Stimulated activated memory B cell treated with anti-CD40 and anti-IgM and Interleukin-4, amounts not matched to agents 10 μg/mL and 1 μg/mL and 100 μg/mL, for 72 hours (primary cell): ENCODE measurements at regions not wholly inside any gene's neighbourhood (a gene's known extent, or its start where the extent isn't known, plus 50 kb on each side); places are given as distances from the start of the nearest gene placed in this dataset.

Source experiments
- ATAC-seq: fragments of 150-1000 bp; cut with Tn5 transposase; 2 replicates; pipeline ENCODE4 v1.10.0; 2021
- H3K27ac Mint-ChIP-seq: one replicate; pipeline ENCODE4 v1.8.0; 2022; ENCODE audit warnings: mild to moderate bottlenecking, mixed read lengths
- H3K27me3 Mint-ChIP-seq: one replicate; pipeline ENCODE4 v1.8.0; 2022; ENCODE audit warnings: mixed read lengths
- H3K36me3 Mint-ChIP-seq: one replicate; pipeline ENCODE4 v1.8.0; 2022; ENCODE audit warnings: mixed read lengths
- H3K4me1 Mint-ChIP-seq: one replicate; pipeline ENCODE4 v1.8.0; 2022; ENCODE audit warnings: mixed read lengths
- H3K4me3 Mint-ChIP-seq: one replicate; pipeline ENCODE4 v1.8.0; 2022; ENCODE audit warnings: mild to moderate bottlenecking, moderate library complexity, mixed read lengths
- H3K9me3 Mint-ChIP-seq: one replicate; pipeline ENCODE4 v1.8.0; 2022; ENCODE audit warnings: mixed read lengths

DNA sequence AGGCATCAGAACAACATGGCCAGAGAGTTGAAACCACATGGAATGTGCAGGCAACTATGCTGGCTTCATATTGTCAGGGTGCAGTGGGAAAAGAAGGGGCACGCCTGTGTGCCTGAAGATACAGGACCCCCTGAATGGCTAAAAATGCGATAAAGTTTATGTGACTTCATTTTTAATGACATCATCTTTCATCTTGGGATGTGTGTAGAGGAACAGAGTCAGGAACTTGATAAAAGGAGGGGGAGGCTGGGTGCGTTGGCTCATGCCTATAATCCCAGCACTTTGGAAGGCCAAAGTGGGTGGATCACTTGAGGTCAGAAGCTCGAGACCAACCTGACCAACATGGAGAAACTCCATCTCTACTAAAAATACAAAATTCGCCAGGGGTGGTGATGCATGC lies 872.6 kb downstream of the TDRD15 start:
- H3K36me3 Mint-ChIP-seq, result no peaks in the 10 kb centered on the region
- H3K27me3 Mint-ChIP-seq, result no peaks in the 10 kb centered on the region
- H3K27ac Mint-ChIP-seq, result no peak overlapping the region
- no peak for ATAC-seq
- peaks cover 10% of the 10 kb centered on the region for H3K9me3 Mint-ChIP-seq
- no peak overlapping the region for H3K4me3 Mint-ChIP-seq
- no peaks in the 10 kb centered on the region for H3K4me1 Mint-ChIP-seq

- H3K27me3 Mint-ChIP-seq, result no peaks in the 10 kb centered on the region
- ATAC-seq, result no peak
- no peak overlapping the region for H3K4me3 Mint-ChIP-seq
- H3K36me3 Mint-ChIP-seq, result no peaks in the 10 kb centered on the region
- H3K27ac Mint-ChIP-seq, result no peak overlapping the region
- H3K4me1 Mint-ChIP-seq, result no peaks in the 10 kb centered on the region
- H3K9me3 Mint-ChIP-seq, result no peaks in the 10 kb centered on the region
Measured at GRCh38 chr2:21999522-21999921, 875.8 kb downstream of the TDRD15 start.

GRCh38 chr2:22002066-22002465 lies 878.3 kb downstream of the TDRD15 start:
- Mint-ChIP-seq H3K36me3 (no peaks in the 10 kb centered on the region), H3K27me3 (no peaks in the 10 kb centered on the region), H3K4me1 (no peaks in the 10 kb centered on the region), H3K27ac (no peak overlapping the region), H3K4me3 (no peak overlapping the region), H3K9me3 (no peaks in the 10 kb centered on the region)
- no peak for ATAC-seq

- H3K27me3 Mint-ChIP-seq, result no peaks in the 10 kb centered on the region
- ATAC-seq, result no peak
- no peak overlapping the region for H3K27ac Mint-ChIP-seq
- H3K4me1 Mint-ChIP-seq, result no peaks in the 10 kb centered on the region
- no peak overlapping the region for H3K4me3 Mint-ChIP-seq
- H3K36me3 Mint-ChIP-seq, result no peaks in the 10 kb centered on the region
- no peaks in the 10 kb centered on the region for H3K9me3 Mint-ChIP-seq
Measured at GRCh38 chr2:22003270-22003669, 879.5 kb downstream of the TDRD15 start.

GRCh38 chr2:22011048-22011447 lies 887.3 kb downstream of the TDRD15 start:
- Mint-ChIP-seq H3K27me3 (no peaks in the 10 kb centered on the region), H3K36me3 (no peaks in the 10 kb centered on the region), H3K27ac (no peak overlapping the region), H3K4me3 (no peak overlapping the region), H3K4me1 (no peaks in the 10 kb centered on the region), H3K9me3 (no peaks in the 10 kb centered on the region)
- no peak for ATAC-seq

GRCh38 chr2:22020091-22020742 lies 896.4 kb downstream of the TDRD15 start:
- no peak overlapping the region for H3K27ac Mint-ChIP-seq
- peaks cover 2% of the 10 kb centered on the region for H3K9me3 Mint-ChIP-seq
- no peaks in the 10 kb centered on the region for H3K4me1 Mint-ChIP-seq
- H3K4me3 Mint-ChIP-seq, result no peak overlapping the region
- H3K36me3 Mint-ChIP-seq, result no peaks in the 10 kb centered on the region
- no peaks in the 10 kb centered on the region for H3K27me3 Mint-ChIP-seq
- no peak for ATAC-seq

GRCh38 chr2:22027345-22028005 lies 903.7 kb downstream of the TDRD15 start:
- ATAC-seq, result no peak
- peaks cover 2% of the 10 kb centered on the region for H3K9me3 Mint-ChIP-seq

DNA sequence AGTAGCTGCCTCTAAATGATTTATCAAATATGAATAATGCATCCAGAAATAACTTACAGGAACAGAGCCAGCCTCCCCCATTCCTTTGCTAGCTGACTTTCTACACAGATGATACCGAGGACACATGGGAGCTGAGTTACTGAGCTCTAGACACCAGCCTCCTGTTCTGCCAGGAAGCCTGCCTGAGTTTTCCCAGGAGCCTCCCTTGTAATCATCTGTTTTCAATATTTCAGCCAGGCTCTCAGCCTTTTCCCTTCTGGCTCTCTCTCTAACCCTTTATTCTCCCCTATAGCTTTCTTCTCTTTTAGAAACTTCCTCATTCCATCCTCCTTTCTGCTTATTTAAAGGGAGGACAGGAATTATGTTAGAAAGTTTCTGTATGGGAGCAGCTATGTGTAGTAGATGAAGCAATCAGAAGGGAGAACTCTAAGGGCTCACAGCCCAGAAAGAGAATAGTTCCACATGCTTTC lies 911.6 kb downstream of the TDRD15 start:
- Mint-ChIP-seq H3K4me1 (no peaks in the 10 kb centered on the region), H3K36me3 (no peaks in the 10 kb centered on the region), H3K9me3 (no peaks in the 10 kb centered on the region), H3K27ac (no peak overlapping the region), H3K27me3 (no peaks in the 10 kb centered on the region), H3K4me3 (no peak overlapping the region)
- no peak for ATAC-seq

More at GRCh38 chr2:22027345-22028005, 903.7 kb downstream of the TDRD15 start:
- no peak overlapping the region for H3K4me3 Mint-ChIP-seq
- H3K27me3 Mint-ChIP-seq, result no peaks in the 10 kb centered on the region
- H3K27ac Mint-ChIP-seq, result no peak overlapping the region
- H3K4me1 Mint-ChIP-seq, result no peaks in the 10 kb centered on the region
- H3K36me3 Mint-ChIP-seq, result no peaks in the 10 kb centered on the region

GRCh38 chr2:22037274-22037673 lies 913.5 kb downstream of the TDRD15 start:
- H3K27me3 Mint-ChIP-seq, result no peaks in the 10 kb centered on the region
- H3K4me3 Mint-ChIP-seq, result no peak overlapping the region
- no peaks in the 10 kb centered on the region for H3K4me1 Mint-ChIP-seq
- H3K27ac Mint-ChIP-seq, result no peak overlapping the region
- ATAC-seq, result no peak
- no peaks in the 10 kb centered on the region for H3K36me3 Mint-ChIP-seq
- H3K9me3 Mint-ChIP-seq, result peaks cover 1% of the 10 kb centered on the region

GRCh38 chr2:22043784-22044183 lies 920.0 kb downstream of the TDRD15 start:
- peaks cover 8% of the 10 kb centered on the region for H3K9me3 Mint-ChIP-seq
- ATAC-seq, result no peak

DNA sequence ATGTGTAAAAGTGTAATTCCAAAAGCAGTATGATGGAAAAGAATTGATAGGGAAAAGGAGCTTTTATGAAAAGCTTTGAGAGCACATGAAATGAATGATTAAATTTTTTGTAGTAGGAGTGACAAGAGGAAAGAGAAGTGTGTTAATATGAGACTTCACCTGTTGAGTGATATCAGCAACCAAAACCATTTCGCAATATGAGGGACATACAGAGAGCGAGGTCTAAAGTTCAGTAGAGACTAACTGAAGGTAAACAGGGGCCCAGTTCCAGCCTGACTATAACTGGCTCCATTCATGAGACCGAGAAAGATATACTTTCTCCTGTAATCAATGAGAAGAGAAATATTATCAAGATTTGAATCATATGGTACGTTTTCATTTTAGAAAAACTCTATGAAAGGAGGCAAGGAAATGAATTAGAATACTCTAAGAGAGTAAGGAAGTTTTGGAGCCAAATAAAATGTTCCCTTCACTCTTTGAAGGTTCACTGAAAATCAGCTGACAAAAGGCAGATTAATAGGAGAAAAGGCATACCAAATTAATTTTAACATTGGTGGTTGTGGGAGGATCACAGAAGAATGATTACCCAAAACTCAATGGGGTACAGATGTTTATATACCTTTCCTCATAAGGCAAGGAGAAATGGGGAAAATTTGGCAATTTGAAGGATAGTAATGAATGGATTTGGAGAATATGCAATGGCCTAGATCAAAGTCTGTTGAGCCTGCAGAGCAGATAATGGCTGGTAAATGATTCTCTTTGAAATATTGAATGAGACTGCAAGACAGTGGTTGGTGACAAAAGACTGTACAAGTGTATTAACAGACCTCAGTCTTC lies 932.2 kb downstream of the TDRD15 start:
- no peak overlapping the region for H3K4me3 Mint-ChIP-seq
- H3K27ac Mint-ChIP-seq, result no peak overlapping the region
- H3K9me3 Mint-ChIP-seq, result peaks cover 11% of the 10 kb centered on the region
- H3K27me3 Mint-ChIP-seq, result no peaks in the 10 kb centered on the region
- no peak for ATAC-seq
- no peaks in the 10 kb centered on the region for H3K36me3 Mint-ChIP-seq
- H3K4me1 Mint-ChIP-seq, result no peaks in the 10 kb centered on the region

More at GRCh38 chr2:22043784-22044183, 920.0 kb downstream of the TDRD15 start:
- H3K27ac Mint-ChIP-seq, result no peak overlapping the region
- H3K4me1 Mint-ChIP-seq, result no peaks in the 10 kb centered on the region
- no peaks in the 10 kb centered on the region for H3K36me3 Mint-ChIP-seq
- no peaks in the 10 kb centered on the region for H3K27me3 Mint-ChIP-seq
- H3K4me3 Mint-ChIP-seq, result no peak overlapping the region

DNA sequence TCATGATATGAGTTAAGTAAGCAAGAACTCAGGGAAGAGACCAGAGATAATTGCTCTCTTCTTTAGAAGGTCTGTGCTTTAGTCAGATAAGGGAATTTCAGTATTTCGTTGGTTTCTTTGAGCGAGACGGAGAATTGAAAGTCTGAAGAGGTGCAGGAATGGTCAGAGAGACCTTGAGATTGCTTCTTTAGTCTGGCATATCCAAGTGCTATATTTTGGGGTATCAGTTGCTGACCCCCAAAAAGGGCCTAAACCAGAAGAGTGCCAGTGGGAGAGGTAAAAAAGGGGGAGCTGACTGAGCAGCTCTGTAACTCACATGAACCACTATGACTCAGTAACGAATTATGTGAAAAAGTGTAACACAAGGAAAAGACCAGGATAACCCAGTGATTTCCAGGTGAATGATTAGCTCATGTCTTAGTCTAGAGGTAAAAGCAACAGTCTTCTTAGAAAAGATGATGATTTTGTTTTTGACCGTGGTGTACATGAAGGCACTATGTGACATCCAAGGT lies 932.9 kb downstream of the TDRD15 start:
- no peaks in the 10 kb centered on the region for H3K4me1 Mint-ChIP-seq

DNA sequence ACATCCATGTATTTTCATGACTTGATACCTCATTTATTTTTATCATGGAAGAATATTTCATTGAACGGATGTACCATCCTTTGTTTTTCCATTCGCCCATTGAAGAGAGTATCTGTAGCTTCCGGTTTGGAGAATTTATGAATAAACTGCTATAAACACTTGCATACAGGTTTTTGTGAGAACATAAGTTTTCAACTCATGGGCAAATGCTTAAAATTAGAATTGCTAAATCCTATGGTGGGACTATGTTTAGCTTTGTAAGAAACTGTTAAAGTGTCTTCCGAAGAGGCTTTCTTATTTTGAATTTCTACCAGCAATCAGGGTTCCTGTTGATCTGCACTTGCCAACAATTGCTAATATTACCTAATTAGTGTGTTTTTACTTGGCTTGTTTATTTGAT lies 938.9 kb downstream of the TDRD15 start:
- peaks cover 2% of the 10 kb centered on the region for H3K9me3 Mint-ChIP-seq
- H3K4me1 Mint-ChIP-seq, result no peaks in the 10 kb centered on the region
- H3K36me3 Mint-ChIP-seq, result no peaks in the 10 kb centered on the region
- no peak overlapping the region for H3K4me3 Mint-ChIP-seq
- ATAC-seq, result no peak
- no peaks in the 10 kb centered on the region for H3K27me3 Mint-ChIP-seq
- no peak overlapping the region for H3K27ac Mint-ChIP-seq

More for the DNA sequence above, 932.9 kb downstream of the TDRD15 start:
- Mint-ChIP-seq H3K27ac (no peak overlapping the region), H3K9me3 (peaks cover 7% of the 10 kb centered on the region), H3K27me3 (no peaks in the 10 kb centered on the region), H3K36me3 (no peaks in the 10 kb centered on the region), H3K4me3 (no peak overlapping the region)
- no peak for ATAC-seq

DNA sequence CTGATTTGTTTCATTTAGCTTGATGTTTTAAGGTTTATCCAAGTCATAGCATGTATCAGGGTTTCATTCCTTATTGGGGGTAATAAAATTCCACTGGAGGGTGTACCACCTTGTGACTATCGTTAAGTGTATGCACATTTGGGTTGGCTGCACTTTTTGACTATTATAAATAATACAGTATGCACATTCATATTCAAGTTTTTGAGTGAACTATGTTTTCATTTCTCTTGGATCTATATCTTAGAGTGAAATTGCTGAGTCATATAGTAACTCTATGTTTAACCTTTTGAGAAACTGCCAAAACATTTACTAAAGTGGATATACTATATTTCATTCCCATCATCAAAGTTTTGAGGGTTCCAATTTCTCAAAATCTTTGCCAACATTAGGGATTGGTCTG lies 952.7 kb downstream of the TDRD15 start:
- Mint-ChIP-seq H3K36me3 (no peaks in the 10 kb centered on the region), H3K27ac (no peak overlapping the region), H3K4me1 (no peaks in the 10 kb centered on the region), H3K27me3 (no peaks in the 10 kb centered on the region), H3K4me3 (no peak overlapping the region), H3K9me3 (peaks cover 6% of the 10 kb centered on the region)
- no peak for ATAC-seq

DNA sequence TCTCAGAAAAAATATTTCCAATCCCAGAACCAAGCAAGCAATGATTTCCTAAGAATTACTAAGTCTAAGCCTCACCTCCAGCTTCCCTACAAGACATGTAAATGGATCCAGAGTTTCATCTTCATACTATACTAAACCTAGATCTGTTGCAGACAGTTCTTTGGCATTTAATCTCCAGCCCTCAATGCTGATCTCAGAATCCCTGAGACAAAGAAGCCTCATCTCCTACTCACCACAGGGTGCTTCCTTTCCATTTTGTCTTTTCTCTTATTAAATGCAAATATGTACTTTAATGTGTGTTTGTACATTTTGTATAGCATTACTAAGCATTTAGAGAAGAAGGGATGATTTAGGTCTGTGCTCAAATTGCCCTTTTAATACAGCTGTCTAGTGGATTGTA lies 954.9 kb downstream of the TDRD15 start:
- Mint-ChIP-seq H3K4me1 (no peaks in the 10 kb centered on the region), H3K27ac (no peak overlapping the region), H3K9me3 (no peaks in the 10 kb centered on the region), H3K36me3 (no peaks in the 10 kb centered on the region), H3K27me3 (no peaks in the 10 kb centered on the region), H3K4me3 (no peak overlapping the region)
- no peak for ATAC-seq
